GM10847 (cell line): ENCODE measurements at regions not wholly inside any gene's neighbourhood (a gene's known extent, or its start where the extent isn't known, plus 50 kb on each side); places are given as distances from the start of the nearest gene placed in this dataset.

Experiments
- POLR2A ChIP-seq: IDR thresholded peaks from 2 replicates; pipeline ENCODE4 v1.6.1; 2011; ENCODE audit not compliant: insufficient read length; ENCODE audit errors: extremely low read depth

DNA sequence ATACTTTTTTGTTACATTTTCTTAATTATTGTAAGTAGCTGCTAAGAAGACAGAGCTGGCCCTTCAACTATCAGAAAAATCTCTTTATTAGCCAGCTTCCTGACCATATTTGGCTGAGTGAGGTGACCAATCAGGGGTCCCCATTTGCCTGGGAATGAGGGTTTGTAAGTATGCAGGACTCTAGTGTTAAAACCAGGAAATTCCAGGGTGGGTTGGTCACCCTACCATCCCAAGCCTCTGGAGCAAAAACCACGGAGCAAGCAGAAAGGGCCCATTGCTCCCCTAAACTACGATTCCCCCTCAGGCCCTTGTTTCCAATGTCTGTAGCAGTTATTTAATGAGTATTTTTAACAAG, 165.6 kb upstream of the NCKAP5 start:
- TF ChIP-seq POLR2A = no peak

DNA sequence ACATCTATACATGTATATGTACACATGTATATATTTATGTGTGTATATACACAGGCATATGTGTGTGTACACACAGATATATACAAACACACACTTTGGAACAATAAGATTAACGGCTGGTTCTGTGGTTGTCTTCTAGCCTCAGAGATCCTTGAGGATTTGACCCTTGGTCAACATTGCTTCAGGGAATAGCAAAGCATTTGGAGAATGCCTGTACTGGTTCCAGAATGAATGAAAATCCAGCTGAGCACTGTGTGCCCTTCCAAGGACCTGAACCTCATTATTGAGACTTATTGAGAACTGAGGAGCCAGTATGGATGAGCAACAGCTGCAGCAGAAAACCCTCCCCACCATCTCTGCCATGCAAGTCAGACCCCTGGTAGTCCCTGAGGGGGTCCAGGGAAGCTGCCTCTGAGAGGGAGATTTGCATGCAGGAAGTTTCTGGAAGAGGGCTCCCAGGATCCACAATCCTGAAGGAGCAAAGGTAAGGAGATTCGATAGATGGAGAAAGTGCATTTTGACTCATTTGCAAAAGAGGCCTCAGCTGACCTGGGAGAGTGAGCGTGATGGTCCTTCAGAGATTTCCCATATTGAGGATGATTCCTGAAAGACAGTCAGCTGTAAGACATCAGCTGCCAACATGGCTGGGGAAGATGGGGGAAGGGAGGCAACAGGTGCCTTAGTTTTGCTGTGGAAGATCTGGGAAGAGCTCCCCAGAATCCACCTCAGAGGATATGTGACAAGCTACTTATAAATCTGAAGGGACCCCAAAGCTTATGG, 166.6 kb upstream of the NCKAP5 start:
- no peak for TF ChIP-seq POLR2A

- no peak for TF ChIP-seq POLR2A
Observed at GRCh38 chr2:133736674-133737073, 168.4 kb upstream of the NCKAP5 start.

GRCh38 chr2:133737242-133737993, 169.2 kb upstream of the NCKAP5 start:
- TF ChIP-seq POLR2A = no peak

GRCh38 chr2:133739039-133739438, 170.8 kb upstream of the NCKAP5 start:
- TF ChIP-seq POLR2A = no peak

- TF ChIP-seq POLR2A = no peak
Observed at GRCh38 chr2:133740500-133740899, 172.2 kb upstream of the NCKAP5 start.

- TF ChIP-seq POLR2A = no peak
Observed at GRCh38 chr2:133748007-133748700, 179.9 kb upstream of the NCKAP5 start.

GRCh38 chr2:133753665-133754064, 185.4 kb upstream of the NCKAP5 start:
- TF ChIP-seq POLR2A = no peak

- TF ChIP-seq POLR2A = no peak
Observed at GRCh38 chr2:133755480-133756300, 187.4 kb upstream of the NCKAP5 start.

GRCh38 chr2:133756833-133757232, 188.6 kb upstream of the NCKAP5 start:
- TF ChIP-seq POLR2A = no peak

DNA sequence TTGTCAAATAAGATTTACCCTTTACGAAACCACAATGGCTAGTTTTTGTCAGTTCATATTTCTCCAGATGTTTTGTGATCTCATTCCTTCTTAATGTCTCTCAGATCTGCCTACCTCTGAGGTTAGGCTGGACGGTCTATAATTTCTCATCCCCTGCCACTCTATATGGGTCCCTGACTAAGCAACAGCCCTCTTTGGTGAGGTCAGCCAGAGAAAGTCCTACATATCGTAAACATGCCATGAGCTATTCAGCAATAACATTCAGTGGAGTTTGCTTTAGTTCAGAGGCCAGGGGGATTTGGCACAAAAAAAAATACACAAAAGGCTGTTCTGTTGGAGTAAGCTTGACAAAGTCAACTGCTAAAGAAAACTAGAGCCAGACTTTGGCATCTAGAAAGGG, 192.1 kb upstream of the NCKAP5 start:
- TF ChIP-seq POLR2A = no peak

DNA sequence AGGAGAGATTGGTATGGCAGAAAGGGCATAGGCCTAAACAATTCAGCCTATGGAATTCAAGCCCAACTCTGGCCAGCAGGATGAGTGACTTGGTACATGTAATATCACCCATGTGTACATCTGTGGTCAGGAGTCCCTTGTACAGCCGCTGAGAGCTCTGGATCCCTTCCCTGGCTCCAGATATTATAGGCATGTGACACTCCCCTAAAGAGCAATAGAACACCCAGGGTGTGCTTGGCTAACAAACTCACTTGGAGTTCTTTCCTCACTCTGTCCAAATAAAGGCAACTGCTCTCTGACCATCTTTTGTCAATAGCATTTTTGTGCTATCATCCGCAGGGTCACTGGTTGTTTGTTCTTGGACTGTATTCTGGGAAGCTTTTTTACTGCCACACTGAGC, 197.4 kb upstream of the NCKAP5 start:
- no peak for TF ChIP-seq POLR2A

DNA sequence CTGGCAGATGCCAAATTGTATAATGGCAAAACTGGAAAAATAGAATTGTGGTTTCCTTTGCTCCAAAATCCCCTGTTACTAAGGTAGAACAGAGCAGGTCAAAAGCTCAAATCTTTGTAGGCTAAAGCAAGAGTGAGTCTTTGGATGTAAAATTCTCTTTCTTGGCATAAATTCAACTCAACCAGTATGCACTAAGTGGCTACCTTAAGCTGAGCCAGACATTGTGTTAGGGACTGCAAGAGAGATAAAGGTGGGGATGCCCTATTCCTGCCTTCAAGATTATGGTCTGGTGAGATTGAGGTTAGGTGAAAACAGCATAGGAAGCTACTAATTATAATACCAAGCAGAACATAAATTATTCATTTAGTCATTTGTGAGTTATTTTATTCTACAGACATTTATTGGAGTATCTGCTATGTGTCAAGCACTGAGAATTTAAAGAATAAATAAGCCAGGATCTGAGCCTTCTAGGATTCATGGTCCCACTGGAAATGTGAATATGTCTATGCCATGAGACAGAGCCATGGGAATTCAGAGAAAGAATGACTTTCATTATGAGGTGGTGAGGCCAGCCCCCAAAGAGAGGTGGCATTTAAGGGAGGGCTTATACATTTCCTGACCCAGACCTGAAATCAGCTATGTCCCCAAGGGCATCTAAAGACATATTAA, 198.0 kb upstream of the NCKAP5 start:
- no peak for TF ChIP-seq POLR2A

- no peak for TF ChIP-seq POLR2A
Observed at GRCh38 chr2:133768256-133768655, 200.0 kb upstream of the NCKAP5 start.
